Loucy (cell line): ENCODE measurements at regions not wholly inside any gene's neighbourhood (a gene's known extent, or its start where the extent isn't known, plus 50 kb on each side); places are given as distances from the start of the nearest gene placed in this dataset.

Source experiments
- EZH2phosphoT487 ChIP-seq: fragments of 200-600 bp; IDR thresholded peaks from 2 replicates; pipeline ENCODE4 v1.6.1; 2018; ENCODE audit warnings: antibody characterized with exemption, mild to moderate bottlenecking, moderate library complexity, borderline replicate concordance
- TF ChIP-seq, protein P1 (sequence below): fragments of 200-600 bp; sonication (generic); conservative IDR thresholded peaks from 2 replicates; pipeline ENCODE4 v1.5.1; 2014; ENCODE audit warnings: mild to moderate bottlenecking, antibody characterized with exemption, low read length

- TF ChIP-seq, protein P1, sequence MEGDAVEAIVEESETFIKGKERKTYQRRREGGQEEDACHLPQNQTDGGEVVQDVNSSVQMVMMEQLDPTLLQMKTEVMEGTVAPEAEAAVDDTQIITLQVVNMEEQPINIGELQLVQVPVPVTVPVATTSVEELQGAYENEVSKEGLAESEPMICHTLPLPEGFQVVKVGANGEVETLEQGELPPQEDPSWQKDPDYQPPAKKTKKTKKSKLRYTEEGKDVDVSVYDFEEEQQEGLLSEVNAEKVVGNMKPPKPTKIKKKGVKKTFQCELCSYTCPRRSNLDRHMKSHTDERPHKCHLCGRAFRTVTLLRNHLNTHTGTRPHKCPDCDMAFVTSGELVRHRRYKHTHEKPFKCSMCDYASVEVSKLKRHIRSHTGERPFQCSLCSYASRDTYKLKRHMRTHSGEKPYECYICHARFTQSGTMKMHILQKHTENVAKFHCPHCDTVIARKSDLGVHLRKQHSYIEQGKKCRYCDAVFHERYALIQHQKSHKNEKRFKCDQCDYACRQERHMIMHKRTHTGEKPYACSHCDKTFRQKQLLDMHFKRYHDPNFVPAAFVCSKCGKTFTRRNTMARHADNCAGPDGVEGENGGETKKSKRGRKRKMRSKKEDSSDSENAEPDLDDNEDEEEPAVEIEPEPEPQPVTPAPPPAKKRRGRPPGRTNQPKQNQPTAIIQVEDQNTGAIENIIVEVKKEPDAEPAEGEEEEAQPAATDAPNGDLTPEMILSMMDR = no peak
- TF ChIP-seq EZH2phosphoT487 = no peak
These were observed 81.5 kb downstream of the NDUFS5 start for GRCh38 chr1:39107341-39108290.
